Keratinocyte (primary cell): ENCODE measurements at regions not wholly inside any gene's neighbourhood (a gene's known extent, or its start where the extent isn't known, plus 50 kb on each side); places are given as distances from the start of the nearest gene placed in this dataset.

ENCODE experiments used
- DNase-seq: peaks from one replicate; pipeline ENCODE4 v3.0.0-alpha.2; 2011; ENCODE audit warnings: low read depth, missing footprints, low spot score
- FAIRE-seq: peaks from 2 replicates; lab custom pipeline; 2011; peaks lifted over from hg19 to GRCh38; lab: Jason Lieb, UNC
- H2AFZ ChIP-seq: 2 replicates; pipeline ENCODE4 v1.6.0; 2012; ENCODE audit warnings: low read length, control low read depth, inconsistent platforms; ENCODE audit not compliant: control insufficient read depth
- H3K27ac ChIP-seq: 2 replicates; pipeline ENCODE4 v1.5.1; 2011; ENCODE audit warnings: low read length; ENCODE audit not compliant: control insufficient read depth, insufficient read depth
- H3K27me3 ChIP-seq: 3 replicates; pipeline ENCODE4 v1.6.0; 2011; ENCODE audit warnings: low read length; ENCODE audit not compliant: control insufficient read depth, insufficient read depth; ENCODE audit errors: extremely low read depth
- H3K36me3 ChIP-seq, 2 experiments: 2 replicates in 1 of 2; 3 replicates in 1 of 2; pipeline ENCODE4 v1.5.1; 2011; ENCODE audit warnings: low read length in 2 of 2, mild to moderate bottlenecking in 1 of 2; ENCODE audit not compliant: control insufficient read depth in 2 of 2, insufficient read depth in 2 of 2; ENCODE audit errors: extremely low read depth in 1 of 2
- H3K4me1 ChIP-seq: 3 replicates; pipeline ENCODE4 v1.5.1; 2011; ENCODE audit warnings: low read length; ENCODE audit not compliant: control insufficient read depth, insufficient read depth; ENCODE audit errors: extremely low read depth
- H3K4me2 ChIP-seq: 3 replicates; pipeline ENCODE4 v1.6.0; 2011; ENCODE audit warnings: low read depth, low read length; ENCODE audit not compliant: control insufficient read depth, insufficient read depth; ENCODE audit errors: extremely low read depth
- H3K4me3 ChIP-seq, 3 experiments: fragments of 200-600 bp in 1 of 3; sonication (generic) in 1 of 3; 2 replicates in 2 of 3; 3 replicates in 1 of 3; pipeline ENCODE4 v1.5.1; 2011 to 2016; ENCODE audit warnings: low read length in 3 of 3, mild to moderate bottlenecking in 3 of 3, control low read depth in 2 of 3, inconsistent platforms in 1 of 3, low read depth in 1 of 3, mixed read lengths in 1 of 3, mixed run types in 1 of 3, moderate library complexity in 1 of 3; ENCODE audit not compliant: control insufficient read depth in 2 of 3, insufficient read depth in 2 of 3; ENCODE audit errors: extremely low read depth in 1 of 3
- H3K79me2 ChIP-seq: 2 replicates; pipeline ENCODE4 v1.6.0; 2012; ENCODE audit warnings: low read length; ENCODE audit not compliant: control insufficient read depth, insufficient read depth
- H3K9ac ChIP-seq: 3 replicates; pipeline ENCODE4 v1.6.0; 2011; ENCODE audit warnings: low read length; ENCODE audit not compliant: control insufficient read depth, insufficient read depth; ENCODE audit errors: extremely low read depth
- H3K9me1 ChIP-seq: 3 replicates; pipeline ENCODE4 v1.6.0; 2011; ENCODE audit warnings: low read length; ENCODE audit not compliant: control insufficient read depth, insufficient read depth; ENCODE audit errors: extremely low read depth
- H3K9me3 ChIP-seq: 2 replicates; pipeline ENCODE4 v1.5.1; 2012; ENCODE audit warnings: low read depth, low read length; ENCODE audit not compliant: control insufficient read depth
- H4K20me1 ChIP-seq: 3 replicates; pipeline ENCODE4 v1.6.0; 2011; ENCODE audit warnings: low read length; ENCODE audit not compliant: control insufficient read depth, insufficient read depth; ENCODE audit errors: extremely low read depth
- EZH2 ChIP-seq: IDR thresholded peaks from one replicate; pipeline ENCODE4 v1.6.1; 2012; ENCODE audit warnings: inconsistent platforms, mild to moderate bottlenecking, low read length, moderate library complexity
- dilution Hi-C: fragments of 300-500 bp; cut with MboI; formaldehyde crosslinking; loops from one replicate; pipeline ENCODE4 v1.7.0; 2020; ENCODE audit warnings: low sequenced_read_pairs; ENCODE audit not compliant: extremely low pct_ligation_motif_present
- TF ChIP-seq, protein P1 (sequence below), 3 experiments: IDR thresholded peaks in 1 of 3; conservative IDR thresholded peaks in 1 of 3; optimal IDR thresholded peaks in 1 of 3; 2 replicates in 2 of 3; 3 replicates in 1 of 3; pipeline versions ENCODE3 to v1.5.1; 2011; ENCODE audit warnings: low read length in 3 of 3, mild to moderate bottlenecking in 3 of 3, moderate library complexity in 2 of 3, control low read depth in 1 of 3, inconsistent platforms in 1 of 3; ENCODE audit not compliant: insufficient read depth in 2 of 3; ENCODE audit errors: extremely low read depth in 1 of 3

DNA sequence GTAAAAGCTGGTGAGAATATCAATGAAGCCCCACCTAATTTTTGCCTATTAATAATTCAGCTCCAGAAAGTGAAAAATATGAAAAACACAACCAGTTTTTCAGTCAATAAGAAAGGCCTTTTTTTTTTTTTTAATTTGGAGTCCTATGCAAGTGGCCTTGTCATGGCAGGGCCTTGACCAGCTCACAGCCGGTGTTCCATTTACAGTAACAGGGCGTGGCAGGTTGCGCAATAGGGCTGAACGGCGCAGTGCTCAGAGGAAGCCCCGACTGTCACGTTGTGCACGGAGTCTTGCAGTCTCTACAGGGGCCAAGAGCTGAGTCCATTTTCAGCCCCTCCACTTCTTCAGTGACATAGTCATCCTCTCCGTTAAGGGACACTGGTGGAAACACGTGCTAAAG, 184.1 kb upstream of the FN1 start:
- H3K9me3 ChIP-seq: no peaks in the 10 kb centered on the region
- H3K4me3 ChIP-seq: peak overlapping the region in 1 of 3 experiments; percentile 17
- DNase-seq (no peak), FAIRE-seq (no peak)
- no peaks in the 10 kb centered on the region for H3K27me3 ChIP-seq
- no peaks in the 10 kb centered on the region for H3K36me3 ChIP-seq
- H3K79me2 ChIP-seq: no peaks in the 10 kb centered on the region
- TF ChIP-seq, protein P1, sequence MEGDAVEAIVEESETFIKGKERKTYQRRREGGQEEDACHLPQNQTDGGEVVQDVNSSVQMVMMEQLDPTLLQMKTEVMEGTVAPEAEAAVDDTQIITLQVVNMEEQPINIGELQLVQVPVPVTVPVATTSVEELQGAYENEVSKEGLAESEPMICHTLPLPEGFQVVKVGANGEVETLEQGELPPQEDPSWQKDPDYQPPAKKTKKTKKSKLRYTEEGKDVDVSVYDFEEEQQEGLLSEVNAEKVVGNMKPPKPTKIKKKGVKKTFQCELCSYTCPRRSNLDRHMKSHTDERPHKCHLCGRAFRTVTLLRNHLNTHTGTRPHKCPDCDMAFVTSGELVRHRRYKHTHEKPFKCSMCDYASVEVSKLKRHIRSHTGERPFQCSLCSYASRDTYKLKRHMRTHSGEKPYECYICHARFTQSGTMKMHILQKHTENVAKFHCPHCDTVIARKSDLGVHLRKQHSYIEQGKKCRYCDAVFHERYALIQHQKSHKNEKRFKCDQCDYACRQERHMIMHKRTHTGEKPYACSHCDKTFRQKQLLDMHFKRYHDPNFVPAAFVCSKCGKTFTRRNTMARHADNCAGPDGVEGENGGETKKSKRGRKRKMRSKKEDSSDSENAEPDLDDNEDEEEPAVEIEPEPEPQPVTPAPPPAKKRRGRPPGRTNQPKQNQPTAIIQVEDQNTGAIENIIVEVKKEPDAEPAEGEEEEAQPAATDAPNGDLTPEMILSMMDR (optimal IDR thresholded peaks at IDR 0.05 in 1 of 3, IDR thresholded peaks at IDR 0.05 in 1 of 3, conservative IDR thresholded peaks at IDR 0.05 in 1 of 3; ENCODE audit: extremely low read depth in 1 of 3, insufficient read depth in 2 of 3, low read length in 3 of 3): no peak
- no peak for TF ChIP-seq EZH2
- H3K9me1 ChIP-seq: no peaks in the 10 kb centered on the region
- no peak overlapping the region for H3K9ac ChIP-seq
- no peak overlapping the region for H3K27ac ChIP-seq
- no peaks in the 10 kb centered on the region for H4K20me1 ChIP-seq
- H3K4me2 ChIP-seq: peak overlapping the region; percentile 71
- peaks cover 13% of the 10 kb centered on the region for H3K4me1 ChIP-seq
- H2AFZ ChIP-seq: peak overlapping the region; percentile 50
- dilution Hi-C loops: no loop called here

DNA sequence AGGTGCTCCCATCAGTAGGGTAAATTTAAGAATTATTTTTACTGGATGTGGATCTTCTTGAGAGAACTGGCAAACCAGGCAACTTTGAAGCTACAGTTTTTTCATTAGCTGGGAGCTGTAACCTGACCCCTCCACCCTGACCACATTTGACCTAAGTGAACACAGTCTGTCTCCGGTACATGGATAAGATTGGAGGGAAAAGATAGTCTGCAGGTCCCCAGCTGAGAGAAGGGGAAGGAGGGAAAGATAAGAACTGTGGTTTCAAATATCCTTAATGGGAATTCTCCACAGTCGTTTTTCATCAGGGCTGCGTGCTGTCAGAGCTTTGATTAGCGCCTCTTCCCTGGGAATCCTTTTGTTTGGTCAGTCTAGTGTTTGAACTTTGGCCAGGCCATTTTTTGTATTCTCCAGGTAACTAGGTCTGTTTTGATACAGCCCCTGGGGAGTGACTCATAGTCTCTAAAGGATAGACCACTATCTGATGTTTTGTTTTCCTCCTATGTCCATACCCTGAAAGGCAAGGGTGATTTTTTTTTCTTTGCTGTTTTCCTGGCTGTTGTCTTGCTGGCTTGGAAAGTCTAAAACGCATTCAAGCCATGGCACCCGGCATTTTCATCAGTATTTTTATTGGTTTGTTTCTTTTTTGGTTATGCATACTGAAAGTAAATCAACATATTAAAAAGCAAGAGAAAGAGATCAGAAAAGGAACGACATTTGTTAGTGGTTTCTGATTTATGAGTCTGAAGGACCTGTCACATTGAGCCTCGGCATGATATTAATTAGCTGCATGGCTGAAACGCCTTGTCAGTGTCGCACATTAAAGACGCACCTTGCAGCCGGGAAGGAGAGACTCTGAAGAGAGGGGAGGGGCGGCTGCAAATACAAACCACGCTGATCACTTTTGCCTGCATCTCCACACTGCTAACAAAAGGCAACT, 183.4 kb upstream of the FN1 start:
- no peaks in the 10 kb centered on the region for H3K9me3 ChIP-seq
- no peak overlapping the region for H3K27ac ChIP-seq

More for the DNA sequence above, 183.4 kb upstream of the FN1 start:
- no peak for TF ChIP-seq EZH2
- TF ChIP-seq, protein P1 (optimal IDR thresholded peaks at IDR 0.05 in 1 of 3, IDR thresholded peaks at IDR 0.05 in 1 of 3, conservative IDR thresholded peaks at IDR 0.05 in 1 of 3; ENCODE audit: extremely low read depth in 1 of 3, insufficient read depth in 2 of 3, low read length in 3 of 3): no peak
- H3K27me3 ChIP-seq: no peaks in the 10 kb centered on the region
- no peaks in the 10 kb centered on the region for H3K79me2 ChIP-seq
- peak; percentile 26 for FAIRE-seq
- H3K4me2 ChIP-seq: peak overlapping the region; percentile 71
- no peaks in the 10 kb centered on the region for H3K36me3 ChIP-seq
- peaks cover 13% of the 10 kb centered on the region for H3K4me1 ChIP-seq
- peak overlapping the region; percentile 50 for H2AFZ ChIP-seq
- H4K20me1 ChIP-seq: no peaks in the 10 kb centered on the region
- no peaks in the 10 kb centered on the region for H3K9me1 ChIP-seq
- DNase-seq: no peak
- no peak overlapping the region for H3K9ac ChIP-seq
- H3K4me3 ChIP-seq: peak overlapping the region in 1 of 3 experiments; percentile 17
- dilution Hi-C loops: no loop called here
